Panc1 (cell line): ENCODE measurements at regions not wholly inside any gene's neighbourhood (a gene's known extent, or its start where the extent isn't known, plus 50 kb on each side); places are given as distances from the start of the nearest gene placed in this dataset.

Experiments used
- POLR2AphosphoS5 ChIP-seq: IDR thresholded peaks from 2 replicates; pipeline ENCODE4 v1.6.1; 2012; ENCODE audit warnings: mild to moderate bottlenecking, low read depth, low read length, moderate library complexity
- REST ChIP-seq, 2 experiments: IDR thresholded peaks; 2 replicates each; pipeline ENCODE4 v1.6.1; 2011 to 2012; ENCODE audit warnings: low read depth in 2 of 2, control low read depth in 1 of 2, low read length in 1 of 2, mild to moderate bottlenecking in 1 of 2, moderate library complexity in 1 of 2; ENCODE audit not compliant: insufficient read depth in 1 of 2
- SIN3A ChIP-seq: IDR thresholded peaks from 2 replicates; pipeline ENCODE4 v1.6.1; 2012; ENCODE audit warnings: low read depth, mild to moderate bottlenecking, low read length, moderate library complexity, borderline replicate concordance; ENCODE audit not compliant: insufficient read depth
- TF ChIP-seq, protein P1 (sequence below): fragments of 450-650 bp; IDR thresholded peaks from 2 replicates; pipeline ENCODE4 v1.5.1; 2017; ENCODE audit warnings: mild to moderate bottlenecking

DNA sequence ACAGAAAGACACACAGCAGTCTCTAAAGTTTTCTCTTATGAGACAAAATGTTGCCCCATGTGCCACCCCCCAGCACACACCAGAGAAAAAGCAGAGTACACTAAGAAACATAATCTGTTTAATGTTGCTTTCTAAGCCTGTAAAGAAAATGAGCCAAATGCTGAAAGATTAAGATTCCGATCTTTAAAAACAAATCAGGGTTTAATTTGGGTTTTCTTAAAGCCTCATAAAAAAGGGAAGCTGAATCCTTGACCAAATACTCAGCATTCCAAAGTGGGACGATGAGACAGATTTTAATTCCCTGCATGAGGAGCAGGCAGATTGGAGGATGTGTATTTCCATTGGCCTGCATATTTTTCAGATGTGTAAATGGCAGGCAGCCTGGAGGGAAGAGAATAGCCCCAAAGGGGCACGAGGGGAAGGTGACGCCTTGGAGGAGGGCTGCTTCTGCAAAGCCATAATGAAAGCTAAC lies 118.4 kb downstream of the COPRS start:
- TF ChIP-seq, protein P1, sequence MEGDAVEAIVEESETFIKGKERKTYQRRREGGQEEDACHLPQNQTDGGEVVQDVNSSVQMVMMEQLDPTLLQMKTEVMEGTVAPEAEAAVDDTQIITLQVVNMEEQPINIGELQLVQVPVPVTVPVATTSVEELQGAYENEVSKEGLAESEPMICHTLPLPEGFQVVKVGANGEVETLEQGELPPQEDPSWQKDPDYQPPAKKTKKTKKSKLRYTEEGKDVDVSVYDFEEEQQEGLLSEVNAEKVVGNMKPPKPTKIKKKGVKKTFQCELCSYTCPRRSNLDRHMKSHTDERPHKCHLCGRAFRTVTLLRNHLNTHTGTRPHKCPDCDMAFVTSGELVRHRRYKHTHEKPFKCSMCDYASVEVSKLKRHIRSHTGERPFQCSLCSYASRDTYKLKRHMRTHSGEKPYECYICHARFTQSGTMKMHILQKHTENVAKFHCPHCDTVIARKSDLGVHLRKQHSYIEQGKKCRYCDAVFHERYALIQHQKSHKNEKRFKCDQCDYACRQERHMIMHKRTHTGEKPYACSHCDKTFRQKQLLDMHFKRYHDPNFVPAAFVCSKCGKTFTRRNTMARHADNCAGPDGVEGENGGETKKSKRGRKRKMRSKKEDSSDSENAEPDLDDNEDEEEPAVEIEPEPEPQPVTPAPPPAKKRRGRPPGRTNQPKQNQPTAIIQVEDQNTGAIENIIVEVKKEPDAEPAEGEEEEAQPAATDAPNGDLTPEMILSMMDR, result no peak
- no peak for TF ChIP-seq SIN3A
- TF ChIP-seq REST (IDR thresholded peaks at IDR 0.05; ENCODE audit: insufficient read depth in 1 of 2, low read depth in 2 of 2, low read length in 1 of 2), result no peak
- TF ChIP-seq POLR2AphosphoS5, result no peak
